Mucosa of descending colon (tissue), 3 donors: ENCODE measurements at regions not wholly inside any gene's neighbourhood (a gene's known extent, or its start where the extent isn't known, plus 50 kb on each side); places are given as distances from the start of the nearest gene placed in this dataset.

Source experiments
- ATAC-seq: fragments of 200-7000 bp; cut with Tn5 transposase; one replicate; pipeline ENCODE4 v1.9.1; 2020; ENCODE audit warnings: mild to moderate bottlenecking, moderate library complexity
- DNase-seq, 3 donors: peaks; one replicate each; pipeline ENCODE4 v3.0.0-alpha.2; 2020
- H3K36me3 ChIP-seq: fragments of 200-600 bp; one replicate; pipeline ENCODE4 v1.8.0; 2021; ENCODE audit warnings: low read depth, mild to moderate bottlenecking
- H3K4me1 ChIP-seq: fragments of 200-600 bp; one replicate; pipeline ENCODE4 v1.8.0; 2021; ENCODE audit warnings: low read depth, mild to moderate bottlenecking
- H3K4me3 ChIP-seq: fragments of 200-600 bp; one replicate; pipeline ENCODE4 v1.8.0; 2021; ENCODE audit warnings: mild to moderate bottlenecking
- H3K9me3 ChIP-seq: fragments of 200-600 bp; one replicate; pipeline ENCODE4 v1.8.0; 2021; ENCODE audit warnings: mild to moderate bottlenecking
- intact Hi-C, 2 donors: fragments of 100-400 bp; cut with DNase I in 1 of 2; cut with micrococcal nuclease in 1 of 2; formaldehyde crosslinking; loops; one replicate each; pipeline versions ENCODE4 v1.11.0 to v1.11.1; 2022; cut with DNase I, micrococcal nuclease
- TF ChIP-seq, protein P1 (sequence below): fragments of 200-600 bp; IDR thresholded peaks from one replicate; pipeline ENCODE4 v1.8.0; 2022; ENCODE audit warnings: antibody characterized with exemption, mild to moderate bottlenecking
- donor health status: DM: no; HTN: no; CAD: no; lungs with moderate emphysema.
- donor health status: DM: no; HTN: no; CAD: no.
- donor health status: DM: no; HTN: yes; CAD: no.

GRCh38 chr12:65605019-65605418 is 219.3 kb upstream of the HMGA2 start:
- Histone ChIP-seq H3K4me1 (peaks cover 19% of the 10 kb centered on the region), H3K4me3 (no peak overlapping the region), H3K9me3 (no peaks in the 10 kb centered on the region), H3K36me3 (no peaks in the 10 kb centered on the region)
- ATAC-seq (no peak), DNase-seq (no peak)
- TF ChIP-seq, protein P1, sequence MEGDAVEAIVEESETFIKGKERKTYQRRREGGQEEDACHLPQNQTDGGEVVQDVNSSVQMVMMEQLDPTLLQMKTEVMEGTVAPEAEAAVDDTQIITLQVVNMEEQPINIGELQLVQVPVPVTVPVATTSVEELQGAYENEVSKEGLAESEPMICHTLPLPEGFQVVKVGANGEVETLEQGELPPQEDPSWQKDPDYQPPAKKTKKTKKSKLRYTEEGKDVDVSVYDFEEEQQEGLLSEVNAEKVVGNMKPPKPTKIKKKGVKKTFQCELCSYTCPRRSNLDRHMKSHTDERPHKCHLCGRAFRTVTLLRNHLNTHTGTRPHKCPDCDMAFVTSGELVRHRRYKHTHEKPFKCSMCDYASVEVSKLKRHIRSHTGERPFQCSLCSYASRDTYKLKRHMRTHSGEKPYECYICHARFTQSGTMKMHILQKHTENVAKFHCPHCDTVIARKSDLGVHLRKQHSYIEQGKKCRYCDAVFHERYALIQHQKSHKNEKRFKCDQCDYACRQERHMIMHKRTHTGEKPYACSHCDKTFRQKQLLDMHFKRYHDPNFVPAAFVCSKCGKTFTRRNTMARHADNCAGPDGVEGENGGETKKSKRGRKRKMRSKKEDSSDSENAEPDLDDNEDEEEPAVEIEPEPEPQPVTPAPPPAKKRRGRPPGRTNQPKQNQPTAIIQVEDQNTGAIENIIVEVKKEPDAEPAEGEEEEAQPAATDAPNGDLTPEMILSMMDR: no peak
- intact Hi-C loops: no loop called here

DNA sequence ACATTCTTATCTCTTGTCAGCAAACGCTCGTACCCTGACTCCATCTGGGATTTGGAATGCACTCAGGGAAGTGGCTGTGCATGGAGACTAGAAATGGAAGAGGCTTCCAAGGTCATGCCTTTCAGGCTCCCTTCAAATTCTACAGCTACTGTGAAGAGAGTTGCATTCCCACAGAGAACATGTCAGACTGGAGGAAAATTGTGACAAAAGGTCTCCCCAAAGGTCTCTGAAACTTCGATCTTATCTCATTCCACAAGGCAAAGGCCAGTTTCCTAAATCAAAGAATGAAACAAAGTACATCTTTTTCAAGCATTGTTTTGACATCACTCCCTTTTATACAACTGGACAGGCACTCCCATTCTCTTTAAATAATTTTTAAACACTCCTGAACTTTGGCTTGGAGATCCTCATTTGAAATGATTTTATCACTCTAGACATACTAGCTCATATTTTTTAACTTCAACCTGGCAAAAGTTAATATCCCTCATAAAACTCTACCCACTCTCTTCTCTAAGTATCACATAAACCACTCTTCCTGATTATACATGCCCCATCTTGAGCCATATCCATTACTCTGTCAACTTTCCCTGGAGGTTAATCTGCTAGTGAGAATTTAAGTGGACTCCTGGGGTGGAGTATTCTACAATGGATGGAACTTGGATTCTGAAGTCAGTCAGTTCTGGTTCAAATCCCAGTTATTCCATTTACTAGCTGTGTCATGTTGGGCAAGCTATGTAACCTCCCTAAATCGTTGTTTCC is 218.1 kb upstream of the HMGA2 start:
- peak; percentile 65 for ATAC-seq
- Histone ChIP-seq H3K4me3 (no peak overlapping the region), H3K4me1 (peaks cover 19% of the 10 kb centered on the region), H3K9me3 (no peaks in the 10 kb centered on the region), H3K36me3 (no peaks in the 10 kb centered on the region)
- TF ChIP-seq, protein P1: no peak
- DNase-seq: no peak
- intact Hi-C loops: no loop called here

GRCh38 chr12:65607401-65607841 is 216.9 kb upstream of the HMGA2 start:
- DNase-seq (no peak), ATAC-seq (no peak)
- Histone ChIP-seq H3K36me3 (no peaks in the 10 kb centered on the region), H3K9me3 (no peaks in the 10 kb centered on the region), H3K4me1 (peaks cover 16% of the 10 kb centered on the region), H3K4me3 (no peak overlapping the region)
- TF ChIP-seq, protein P1: no peak
- intact Hi-C loops: no loop called here

DNA sequence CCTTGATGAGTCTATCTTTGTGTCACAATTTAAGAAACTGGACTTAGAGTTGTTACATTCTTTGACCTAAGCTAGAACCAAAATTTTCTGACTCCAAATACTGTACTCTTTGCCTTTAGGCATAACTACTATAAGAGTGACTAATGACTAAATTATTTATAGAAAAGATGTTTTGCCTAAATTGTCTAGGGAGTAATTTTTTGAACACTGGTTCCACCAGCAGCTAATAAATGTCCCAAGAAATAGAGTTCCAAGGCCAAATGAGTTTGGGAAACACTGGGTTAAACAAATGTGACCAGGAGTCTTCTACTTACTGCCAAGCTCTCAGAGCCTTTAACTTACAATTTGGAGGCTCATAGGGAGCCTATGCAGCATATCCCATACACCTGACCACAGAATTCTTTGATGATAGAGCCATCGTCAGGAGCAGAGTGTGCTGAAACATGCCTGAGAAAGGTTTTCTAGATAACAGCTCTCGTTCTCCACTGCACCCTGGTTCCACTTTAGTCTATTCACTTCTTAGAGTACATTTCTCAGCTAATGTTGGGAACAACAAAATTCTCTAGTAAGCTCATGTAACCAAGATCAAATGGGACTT is 215.9 kb upstream of the HMGA2 start:
- no peaks in the 10 kb centered on the region for H3K9me3 ChIP-seq
- H3K36me3 ChIP-seq: no peaks in the 10 kb centered on the region
- TF ChIP-seq, protein P1: no peak
- no peak for DNase-seq
- H3K4me1 ChIP-seq: peaks cover 10% of the 10 kb centered on the region
- intact Hi-C loops: no loop called here
- H3K4me3 ChIP-seq: no peak overlapping the region
- ATAC-seq: no peak

- DNase-seq (no peak), ATAC-seq (peak; percentile 19)
- intact Hi-C loops: no loop called here
- Histone ChIP-seq H3K9me3 (no peaks in the 10 kb centered on the region), H3K36me3 (no peaks in the 10 kb centered on the region), H3K4me3 (no peak overlapping the region), H3K4me1 (peaks cover 10% of the 10 kb centered on the region)
- TF ChIP-seq, protein P1: no peak
These were observed 214.9 kb upstream of the HMGA2 start for GRCh38 chr12:65609359-65609771.
